ENCODE measurements at regions not wholly inside any gene's neighbourhood (a gene's known extent, or its start where the extent isn't known, plus 50 kb on each side); places are given as distances from the start of the nearest gene placed in this dataset.

DNA sequence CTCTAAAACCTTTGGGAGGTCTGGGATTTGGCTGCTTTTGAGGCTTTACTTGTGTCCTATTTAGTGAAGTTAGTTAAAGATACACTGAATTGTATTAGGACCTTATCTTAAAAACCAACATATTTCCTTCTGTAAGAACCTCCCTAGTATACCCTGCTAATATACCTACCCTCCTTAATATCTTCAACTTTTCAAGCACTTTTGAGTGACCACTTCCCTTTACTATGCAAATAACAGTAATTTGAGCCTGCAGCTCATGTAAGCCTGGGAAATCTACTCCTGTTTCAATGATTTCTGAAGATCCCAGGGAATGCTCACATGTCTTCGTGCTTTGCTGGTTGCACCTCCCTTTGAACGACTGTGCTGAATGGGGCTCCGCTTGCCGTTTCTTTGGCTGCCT is 358.5 kb downstream of the YTHDC2 start:
- Histone ChIP-seq H3K4me1 (no peaks in the 10 kb centered on the region), H3K27me3 (replicated peaks in 1 of 7) (no peaks in the 10 kb centered on the region), H3K4me3 (no peak overlapping the region), H3K9me3 (peaks cover 0 to 3% (median 0%) of the 10 kb centered on the region in 8 donors), H3K27ac (no peak overlapping the region), H3K36me3 (no peaks in the 10 kb centered on the region)
- DNase-seq = no peak
- 58 to 86% (median 63%) methylated on average over 3 to 4 of the region's 4 CpGs for WGBS, 5 donors
- intact Hi-C loops (cut with DNase I; ENCODE audit: low total_unique reads) = no loop called here
- TF ChIP-seq POLR2AphosphoS5 (IDR thresholded peaks at IDR 0.05) (no peak), POLR2A (IDR thresholded peaks at IDR 0.05) (no peak)
- TF ChIP-seq, protein P1, sequence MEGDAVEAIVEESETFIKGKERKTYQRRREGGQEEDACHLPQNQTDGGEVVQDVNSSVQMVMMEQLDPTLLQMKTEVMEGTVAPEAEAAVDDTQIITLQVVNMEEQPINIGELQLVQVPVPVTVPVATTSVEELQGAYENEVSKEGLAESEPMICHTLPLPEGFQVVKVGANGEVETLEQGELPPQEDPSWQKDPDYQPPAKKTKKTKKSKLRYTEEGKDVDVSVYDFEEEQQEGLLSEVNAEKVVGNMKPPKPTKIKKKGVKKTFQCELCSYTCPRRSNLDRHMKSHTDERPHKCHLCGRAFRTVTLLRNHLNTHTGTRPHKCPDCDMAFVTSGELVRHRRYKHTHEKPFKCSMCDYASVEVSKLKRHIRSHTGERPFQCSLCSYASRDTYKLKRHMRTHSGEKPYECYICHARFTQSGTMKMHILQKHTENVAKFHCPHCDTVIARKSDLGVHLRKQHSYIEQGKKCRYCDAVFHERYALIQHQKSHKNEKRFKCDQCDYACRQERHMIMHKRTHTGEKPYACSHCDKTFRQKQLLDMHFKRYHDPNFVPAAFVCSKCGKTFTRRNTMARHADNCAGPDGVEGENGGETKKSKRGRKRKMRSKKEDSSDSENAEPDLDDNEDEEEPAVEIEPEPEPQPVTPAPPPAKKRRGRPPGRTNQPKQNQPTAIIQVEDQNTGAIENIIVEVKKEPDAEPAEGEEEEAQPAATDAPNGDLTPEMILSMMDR (IDR thresholded peaks at IDR 0.05 in 8 of 11, conservative IDR thresholded peaks at IDR 0.05 in 3 of 11) = no peak

DNA sequence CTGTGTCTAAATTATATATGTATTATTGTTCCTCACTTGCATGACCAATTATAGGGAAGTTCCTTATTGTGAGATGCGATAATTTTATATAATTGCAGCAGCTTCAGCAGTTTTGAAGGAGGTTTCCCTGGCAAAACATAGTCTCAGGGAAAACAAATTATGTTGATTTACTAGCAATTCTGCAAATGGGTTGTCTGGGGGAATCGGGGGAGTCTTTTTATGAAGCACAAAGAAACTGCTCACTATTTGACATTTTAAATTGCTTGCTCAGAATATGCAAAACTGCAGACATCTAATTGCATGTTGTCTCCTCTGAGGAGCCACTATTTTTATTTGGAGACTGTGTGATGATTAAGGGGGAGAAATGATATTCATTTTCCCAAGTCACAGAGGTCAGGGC is 361.6 kb downstream of the YTHDC2 start:
- TF ChIP-seq, protein P1 (IDR thresholded peaks at IDR 0.05 in 8 of 11, conservative IDR thresholded peaks at IDR 0.05 in 3 of 11) = no peak
- TF ChIP-seq POLR2A (IDR thresholded peaks at IDR 0.05) (no peak), POLR2AphosphoS5 (IDR thresholded peaks at IDR 0.05) (no peak)
- no peaks in the 10 kb centered on the region for H3K36me3 ChIP-seq
- no peak overlapping the region for H3K27ac ChIP-seq
- H3K4me3 ChIP-seq = no peak overlapping the region
- intact Hi-C loops (cut with DNase I; ENCODE audit: low total_unique reads) = no loop called here
- H3K27me3 ChIP-seq (replicated peaks in 1 of 7) = no peaks in the 10 kb centered on the region
- no peak for DNase-seq
- H3K4me1 ChIP-seq = no peaks in the 10 kb centered on the region
- H3K9me3 ChIP-seq = peaks cover 0 to 15% (median 3%) of the 10 kb centered on the region in 8 donors
- 29 to 83% (median 68%) methylated on average over 2 of the region's 2 CpGs for WGBS, 5 donors

DNA sequence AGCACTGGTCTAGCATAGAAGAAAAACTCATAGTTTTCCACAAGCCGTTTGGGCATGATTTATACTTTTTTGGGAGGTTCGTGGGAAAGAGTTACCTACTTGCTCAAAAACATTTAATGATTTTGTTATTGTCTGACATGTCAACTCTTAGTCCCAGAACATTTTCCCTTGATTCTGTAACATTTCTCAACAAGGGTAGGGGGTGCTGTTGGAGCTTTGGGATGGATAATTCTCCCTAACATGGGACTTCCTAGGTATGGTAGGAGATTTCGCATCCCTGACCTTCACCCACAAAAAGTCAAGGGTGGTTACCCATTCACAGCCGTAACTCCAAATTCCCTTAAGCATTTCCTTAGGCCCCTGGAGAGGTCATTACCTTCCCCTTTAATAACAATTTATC is 378.0 kb downstream of the YTHDC2 start:
- no peak overlapping the region for H3K4me3 ChIP-seq
- DNase-seq = no peak
- H3K27me3 ChIP-seq (replicated peaks in 1 of 7) = no peaks in the 10 kb centered on the region
- H3K36me3 ChIP-seq = no peaks in the 10 kb centered on the region
- H3K9me3 ChIP-seq = no peaks in the 10 kb centered on the region
- WGBS, 5 donors = 71 to 86% (median 82%) methylated on average over 4 of the region's 4 CpGs
- TF ChIP-seq, protein P1 (IDR thresholded peaks at IDR 0.05 in 8 of 11, conservative IDR thresholded peaks at IDR 0.05 in 3 of 11) = no peak
- TF ChIP-seq POLR2AphosphoS5 (IDR thresholded peaks at IDR 0.05) (no peak), POLR2A (IDR thresholded peaks at IDR 0.05) (no peak)
- intact Hi-C loops (cut with DNase I; ENCODE audit: low total_unique reads) = no loop called here
- no peaks in the 10 kb centered on the region for H3K4me1 ChIP-seq
- no peak overlapping the region for H3K27ac ChIP-seq

- 59 to 69% (median 63%) methylated on average over 3 of the region's 3 CpGs for WGBS, 5 donors
- DNase-seq = no peak
- no peaks in the 10 kb centered on the region for H3K4me1 ChIP-seq
- H3K27ac ChIP-seq = no peak overlapping the region
- intact Hi-C loops (cut with DNase I; ENCODE audit: low total_unique reads) = no loop called here
- no peaks in the 10 kb centered on the region for H3K9me3 ChIP-seq
- H3K36me3 ChIP-seq = no peaks in the 10 kb centered on the region
- no peak overlapping the region for H3K4me3 ChIP-seq
- TF ChIP-seq, protein P1 (IDR thresholded peaks at IDR 0.05 in 8 of 11, conservative IDR thresholded peaks at IDR 0.05 in 3 of 11) = no peak
- TF ChIP-seq POLR2AphosphoS5 (IDR thresholded peaks at IDR 0.05) (no peak), POLR2A (IDR thresholded peaks at IDR 0.05) (no peak)
- H3K27me3 ChIP-seq (replicated peaks in 1 of 7) = no peaks in the 10 kb centered on the region
These were observed 383.3 kb downstream of the YTHDC2 start for GRCh38 chr5:113896789-113897188.
